Stimulated activated CD8-positive, alpha-beta memory T cell treated with anti-CD3 and anti-CD28 coated beads, Interleukin-12 subunit alpha, Interleukin-12 subunit beta, amount 100 ng/mL, for 24 hours (primary cell): ENCODE measurements at regions not wholly inside any gene's neighbourhood (a gene's known extent, or its start where the extent isn't known, plus 50 kb on each side); places are given as distances from the start of the nearest gene placed in this dataset.
"Not testable (repeated sequence)": the region's sequence is repeated elsewhere in the genome, so short reads cannot be mapped to it uniquely, and the experiment has no call there.

Source experiments
- DNase-seq: peaks from one replicate; pipeline ENCODE4 v3.0.0-alpha.2; 2020; ENCODE audit errors: extremely low read depth

- no peak for DNase-seq
Observed at GRCh38 chr18:10247742-10248082, 206.7 kb upstream of the APCDD1 start.

DNA sequence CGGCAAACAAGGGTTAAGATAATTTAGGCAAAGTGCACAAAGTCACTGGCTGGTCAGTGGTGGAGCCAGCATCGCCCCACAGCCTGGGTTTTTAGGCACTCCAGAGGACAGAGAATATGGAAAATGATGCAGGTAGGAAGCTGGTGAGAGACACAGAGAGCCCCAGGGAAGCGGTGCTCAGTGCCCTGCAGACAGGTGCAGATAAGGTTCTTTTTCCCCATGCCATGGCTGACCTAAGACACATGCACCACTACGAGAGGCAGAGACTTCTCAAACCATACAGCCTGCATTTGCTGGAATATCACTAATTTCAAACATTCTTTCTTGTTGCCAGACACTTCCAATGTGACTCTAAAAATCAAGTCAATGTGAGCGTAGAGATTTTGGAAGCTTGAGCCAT is 205.7 kb upstream of the APCDD1 start:
- no peak for DNase-seq

DNA sequence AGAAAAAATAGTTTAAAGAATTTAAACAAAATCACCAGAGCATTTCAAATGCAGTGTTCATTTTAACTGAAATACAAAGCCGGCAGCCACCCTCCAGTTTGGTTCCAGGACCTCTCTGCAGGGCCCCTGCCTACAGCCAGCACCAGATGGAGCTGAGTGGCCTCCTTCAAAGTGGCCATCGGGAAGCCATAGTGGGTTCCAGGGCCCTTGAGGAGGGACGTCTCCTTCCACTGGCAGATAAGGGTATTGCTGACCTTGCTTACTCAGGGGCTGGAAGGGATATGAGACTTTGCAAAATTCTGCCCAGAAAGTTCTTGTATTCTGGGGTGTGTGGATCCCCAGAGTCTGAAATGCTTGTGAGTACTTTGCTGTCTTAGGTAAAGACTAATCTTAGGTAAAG is 205.2 kb upstream of the APCDD1 start:
- no peak for DNase-seq

- no peak for DNase-seq
Observed at GRCh38 chr18:10249801-10250200, 204.6 kb upstream of the APCDD1 start.

- DNase-seq, result no peak
Observed at GRCh38 chr18:10252494-10252893, 201.9 kb upstream of the APCDD1 start.

GRCh38 chr18:10252952-10253705 is 201.3 kb upstream of the APCDD1 start:
- no peak for DNase-seq

- DNase-seq, result not testable (repeated sequence)
Observed at GRCh38 chr18:10256276-10256675, 198.2 kb upstream of the APCDD1 start.

- no peak for DNase-seq
Observed at GRCh38 chr18:10258836-10259474, 195.5 kb upstream of the APCDD1 start.

GRCh38 chr18:10259901-10260300 is 194.5 kb upstream of the APCDD1 start:
- no peak for DNase-seq

DNA sequence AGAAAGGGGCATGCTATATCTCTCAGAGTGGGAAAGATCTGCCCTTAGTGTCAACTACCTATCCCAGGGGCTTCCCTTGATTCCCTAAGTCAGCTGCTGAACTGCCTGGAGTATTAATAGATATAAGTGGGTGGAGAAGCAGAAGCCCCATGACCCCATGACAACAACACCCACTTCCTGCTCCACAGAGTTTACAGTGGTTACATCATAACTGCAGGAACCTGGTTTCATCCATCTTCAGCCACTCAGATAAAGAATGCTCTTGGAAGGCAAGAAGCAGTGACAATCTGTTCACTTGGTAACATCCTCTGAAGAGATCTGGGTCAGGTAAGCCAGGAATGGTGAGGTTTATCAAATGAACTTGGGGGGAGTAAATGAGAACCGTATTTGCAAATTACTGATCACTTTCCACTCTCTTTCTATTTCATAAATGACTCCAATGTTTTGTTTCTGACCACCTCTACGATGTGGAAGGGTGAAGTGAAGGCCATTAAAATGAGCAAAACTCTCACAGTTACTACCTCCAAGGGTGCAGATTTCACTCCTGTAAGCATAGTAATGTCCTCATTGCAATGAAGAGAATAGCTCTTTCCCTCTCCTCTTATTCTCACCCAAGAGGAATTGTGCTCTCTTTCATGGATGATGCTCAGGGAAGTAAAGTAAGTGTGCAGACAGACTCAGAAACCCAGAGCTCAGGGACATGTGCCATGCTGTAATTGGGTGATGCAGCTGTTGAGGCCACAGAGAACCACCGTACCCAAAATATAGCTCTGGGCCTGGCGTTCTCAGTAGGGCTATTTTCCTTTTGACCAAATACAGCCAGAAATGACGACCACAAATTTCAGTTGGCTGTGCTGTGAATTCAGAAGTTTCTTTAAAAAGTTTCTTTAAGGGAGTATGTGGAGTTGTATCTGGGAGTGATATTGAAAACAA is 192.8 kb upstream of the APCDD1 start:
- DNase-seq, result no peak

DNA sequence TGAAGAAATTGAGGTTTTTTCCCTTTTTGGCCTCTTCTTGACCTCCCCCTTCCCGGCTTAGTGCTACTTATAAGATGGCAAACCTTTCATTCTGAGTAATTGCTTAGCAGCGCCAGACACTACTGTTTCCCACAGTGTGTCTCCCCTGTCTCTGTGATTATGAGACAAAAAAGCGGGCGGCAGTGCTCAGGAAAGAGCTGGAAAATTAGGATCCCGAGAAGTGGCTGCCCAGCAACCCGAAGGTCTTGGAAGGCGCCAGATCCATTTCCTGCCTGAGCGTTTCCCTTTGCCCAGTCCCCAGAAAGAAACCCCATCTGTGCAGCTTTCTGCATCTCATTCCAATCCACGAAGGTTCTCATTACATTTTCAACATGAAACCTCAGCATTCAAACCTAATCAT is 191.9 kb upstream of the APCDD1 start:
- no peak for DNase-seq

DNA sequence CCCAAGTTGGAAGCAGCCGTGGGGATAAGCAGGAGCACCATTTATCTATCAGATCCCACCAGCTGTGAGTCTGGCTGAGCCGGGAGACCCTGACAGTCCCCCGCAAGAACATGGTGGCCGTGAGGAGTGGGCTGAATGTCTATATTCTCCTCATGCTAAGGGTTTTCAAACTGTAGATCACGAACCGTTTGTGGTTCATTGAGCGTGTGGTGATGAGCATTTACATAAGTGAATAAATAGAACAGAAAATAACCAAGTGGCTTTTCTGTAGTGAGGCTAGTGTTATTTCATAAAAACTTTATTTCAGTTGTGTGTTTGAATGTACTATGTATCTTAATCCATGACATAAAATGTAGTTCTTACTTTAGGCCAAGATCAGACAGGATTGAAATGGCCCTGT is 190.2 kb upstream of the APCDD1 start:
- DNase-seq, result no peak

GRCh38 chr18:10265560-10266333 is 188.7 kb upstream of the APCDD1 start:
- DNase-seq, result no peak

- DNase-seq, result no peak
Observed at GRCh38 chr18:10266334-10266590, 188.2 kb upstream of the APCDD1 start.

GRCh38 chr18:10269261-10269660 is 185.2 kb upstream of the APCDD1 start:
- no peak for DNase-seq

DNA sequence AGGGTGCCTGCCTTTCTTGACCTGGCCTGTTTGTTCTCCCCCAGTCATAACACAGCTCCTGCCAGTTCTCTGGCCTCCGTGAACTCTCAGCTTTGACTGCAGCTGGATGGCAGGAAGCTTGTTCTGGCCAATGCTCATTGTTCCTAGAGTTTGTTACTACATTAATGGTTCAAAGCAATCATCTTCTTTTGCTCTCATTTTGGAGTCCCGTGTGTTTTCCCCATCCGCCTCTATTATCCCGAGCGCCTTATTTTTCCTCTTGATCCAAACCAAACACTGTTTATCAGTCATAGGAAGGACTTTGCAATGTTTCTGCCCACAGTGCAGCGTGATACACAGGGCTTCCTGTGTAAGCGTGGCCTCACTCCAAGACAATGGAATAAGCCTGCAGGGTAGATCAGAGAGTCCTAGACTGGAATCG is 184.3 kb upstream of the APCDD1 start:
- DNase-seq, result no peak

GRCh38 chr18:10271481-10271880 is 183.0 kb upstream of the APCDD1 start:
- no peak for DNase-seq

GRCh38 chr18:10274301-10274700 is 180.1 kb upstream of the APCDD1 start:
- DNase-seq, result no peak

DNA sequence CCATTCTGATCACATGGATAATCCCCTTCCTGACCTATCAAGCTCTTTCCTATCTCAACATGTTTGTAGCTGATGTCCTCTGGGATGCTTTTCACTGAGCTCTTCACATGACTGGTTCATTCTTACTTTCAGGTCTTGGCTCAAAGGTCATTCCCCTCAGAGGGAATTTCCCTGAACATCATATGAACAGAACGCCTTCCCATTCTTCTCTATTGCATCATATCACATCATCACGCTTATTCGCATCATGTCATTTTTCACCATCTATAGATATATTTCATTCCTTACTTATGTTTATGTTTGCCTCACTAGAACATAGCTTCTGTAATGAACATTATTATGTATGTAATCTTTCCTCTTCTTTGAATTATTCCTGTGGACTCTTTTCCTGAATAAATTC is 178.9 kb upstream of the APCDD1 start:
- no peak for DNase-seq

DNA sequence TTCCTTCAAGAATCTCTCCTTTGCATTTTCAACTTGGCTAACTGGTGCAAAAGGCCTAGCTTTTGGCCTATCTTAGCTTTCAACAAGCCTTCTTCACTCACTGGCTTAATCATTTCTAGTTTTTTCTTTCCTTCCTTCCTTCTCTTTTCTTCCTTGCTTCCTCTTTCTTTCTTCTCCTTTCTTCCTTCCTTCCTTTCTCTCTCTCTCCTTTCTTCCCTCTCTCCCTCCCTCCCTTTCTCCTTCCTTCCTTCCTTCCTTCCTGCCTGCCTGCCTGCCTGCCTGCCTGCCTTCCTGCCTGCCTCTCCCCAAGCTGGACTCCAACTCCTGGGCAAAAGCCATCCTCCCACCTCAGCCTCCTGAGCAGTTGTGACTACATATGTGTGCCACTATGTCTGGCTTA is 176.2 kb upstream of the APCDD1 start:
- no peak for DNase-seq

DNA sequence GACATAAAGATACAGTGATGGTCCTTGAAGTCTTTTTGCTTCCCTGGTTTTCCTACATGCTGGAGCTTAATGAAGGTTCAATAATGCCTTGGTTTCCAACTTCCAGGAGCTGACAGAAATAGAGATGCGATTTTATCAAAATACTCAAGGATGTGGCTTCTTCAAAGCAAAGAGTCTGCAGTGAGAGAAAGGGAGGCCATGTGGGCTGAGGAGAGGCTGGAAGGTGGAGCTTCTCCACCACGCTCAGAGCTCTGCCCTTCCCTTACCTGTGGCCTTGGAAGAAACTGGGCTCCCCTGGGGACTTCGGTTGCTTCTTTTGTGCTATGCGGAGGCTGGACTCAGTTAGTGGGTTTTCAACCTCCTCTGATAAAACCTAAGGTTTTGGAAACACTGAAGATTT is 175.0 kb upstream of the APCDD1 start:
- no peak for DNase-seq
